K562 (cell line): ENCODE measurements at regions not wholly inside any gene's neighbourhood (a gene's known extent, or its start where the extent isn't known, plus 50 kb on each side); places are given as distances from the start of the nearest gene placed in this dataset.

Experiments
- ATAC-seq: fragments of 200-7000 bp; cut with Tn5 transposase; 3 replicates; pipeline ENCODE4 v1.9.1; 2020; ENCODE audit warnings: moderate library complexity
- BruUV-seq: library from RNA; stranded (reverse); fragments of 400-500 nt; replicated peaks from 2 replicates; lab custom pipeline; 2021; lab: Mats Ljungman, UMichigan
- CTCF ChIA-PET: fragments of 300-600 bp; formaldehyde crosslinking; extraction: SDS; loops from one replicate; lab custom pipeline; 2021; ENCODE audit warnings: low intra/inter-chr PET ratio; lab: Yijun Ruan, JAX
- POLR2A ChIA-PET: fragments of 300-600, 350-650 bp; sonication (Branson Sonifier 250); formaldehyde crosslinking; extraction: SDS; loops from one replicate; lab custom pipeline; 2021; ENCODE audit warnings: antibody characterized with exemption, inconsistent platforms; lab: Yijun Ruan, JAX
- DNase-seq, 4 experiments: peaks; one replicate each; pipeline versions ENCODE4 v3.0.0 to v3.0.0-alpha.2; 2011 to 2018; ENCODE audit warnings: low spot score in 3 of 4, mixed read lengths in 3 of 4; ENCODE audit errors: extremely low read depth in 1 of 4
- FAIRE-seq: peaks from 2 replicates; lab custom pipeline; 2011; peaks lifted over from hg19 to GRCh38; lab: Jason Lieb, UNC
- H2AFZ ChIP-seq: 2 replicates; pipeline ENCODE4 v1.6.0; 2011; ENCODE audit warnings: low read depth, low read length, control low read depth, inconsistent platforms
- H3K27ac ChIP-seq: fragments of 200-600 bp; 3 replicates; pipeline ENCODE4 v1.8.0; 2011; ENCODE audit warnings: low read depth, mild to moderate bottlenecking, control low read depth, inconsistent platforms, low read length, moderate library complexity, mixed read lengths; ENCODE audit errors: extremely low read depth
- H3K27me3 ChIP-seq, 2 experiments: fragments of 300-600 bp in 1 of 2; 2 replicates in 1 of 2; 3 replicates in 1 of 2; pipeline versions ENCODE4 v1.6.0 to v1.8.0; 2011; ENCODE audit warnings: inconsistent platforms in 2 of 2, low read length in 2 of 2, mild to moderate bottlenecking in 1 of 2, mixed read lengths in 1 of 2, moderate library complexity in 1 of 2; ENCODE audit not compliant: control insufficient read depth in 2 of 2, insufficient read depth in 2 of 2
- H3K36me3 ChIP-seq: fragments of 300-600 bp; 3 replicates; pipeline ENCODE4 v1.8.0; 2011; ENCODE audit warnings: mild to moderate bottlenecking, low read length, inconsistent platforms; ENCODE audit not compliant: control insufficient read depth, insufficient read depth
- H3K4me1 ChIP-seq, 2 experiments: fragments of 200-600 bp in 1 of 2; replicated peaks in 1 of 2; 2 replicates in 1 of 2; 3 replicates in 1 of 2; pipeline versions ENCODE4 v1.5.1 to v1.8.0; 2011; ENCODE audit warnings: inconsistent platforms in 2 of 2, low read length in 2 of 2, mild to moderate bottlenecking in 1 of 2, mixed read lengths in 1 of 2, moderate library complexity in 1 of 2; ENCODE audit not compliant: control insufficient read depth in 2 of 2, insufficient read depth in 2 of 2
- H3K4me2 ChIP-seq: 2 replicates; pipeline ENCODE4 v1.6.1; 2011; ENCODE audit warnings: low read length, control low read depth, inconsistent platforms, mixed read lengths; ENCODE audit not compliant: insufficient read depth
- H3K4me3 ChIP-seq: fragments of 200-600 bp; sonication (generic), shearing (Covaris generic); 2 replicates; pipeline ENCODE4 v1.5.1; 2016; ENCODE audit warnings: control low read depth, inconsistent platforms
- H3K79me2 ChIP-seq: fragments of 200-600 bp; 3 replicates; pipeline ENCODE4 v1.8.0; 2011; ENCODE audit warnings: low read length, inconsistent platforms; ENCODE audit not compliant: control insufficient read depth, insufficient read depth
- H3K9ac ChIP-seq, 2 experiments: 2 replicates each; pipeline versions ENCODE4 v1.6.0 to v1.6.1; 2011; ENCODE audit warnings: low read depth in 2 of 2, low read length in 2 of 2, control low read depth in 1 of 2, inconsistent platforms in 1 of 2, mild to moderate bottlenecking in 1 of 2, mixed read lengths in 1 of 2; ENCODE audit not compliant: insufficient read depth in 1 of 2
- H3K9me1 ChIP-seq: one replicate; pipeline ENCODE4 v1.6.0; 2011; ENCODE audit warnings: inconsistent platforms, mild to moderate bottlenecking, low read length, moderate library complexity; ENCODE audit not compliant: control insufficient read depth, insufficient read depth
- H3K9me3 ChIP-seq: replicated peaks from 2 replicates; pipeline ENCODE4 v1.5.1; 2011; ENCODE audit warnings: low read depth, low read length, inconsistent platforms; ENCODE audit not compliant: control insufficient read depth, insufficient read depth
- H4K20me1 ChIP-seq: replicated peaks from 2 replicates; pipeline ENCODE4 v1.6.1; 2011; ENCODE audit warnings: low read length, inconsistent platforms, mixed read lengths; ENCODE audit not compliant: control insufficient read depth, insufficient read depth
- CHD4 ChIP-seq: fragments of 200-600 bp; sonication (generic); IDR thresholded peaks from 3 replicates; pipeline ENCODE4 v1.6.1; 2012; ENCODE audit warnings: low read depth, mild to moderate bottlenecking, mixed read lengths, low read length, inconsistent platforms; ENCODE audit not compliant: insufficient read depth, insufficient replicate concordance, poor library complexity, severe bottlenecking
- EHMT2 ChIP-seq: fragments of 450-650 bp; IDR thresholded peaks from 2 replicates; pipeline ENCODE4 v1.6.1; 2018; ENCODE audit warnings: antibody characterized with exemption
- HNRNPK ChIP-seq: fragments of 200-400 bp; formaldehyde crosslinking; IDR thresholded peaks from one replicate; pipeline ENCODE4 v1.6.1; 2018; ENCODE audit warnings: mild to moderate bottlenecking, low read depth, low read length; ENCODE audit not compliant: poor library complexity, severe bottlenecking
- NONO ChIP-seq, 2 experiments: fragments of 200-400 bp in 1 of 2; fragments of 450-650 bp in 1 of 2; formaldehyde crosslinking in 1 of 2; IDR thresholded peaks; 2 replicates each; pipeline ENCODE4 v1.6.1; 2017; ENCODE audit warnings: low read depth in 2 of 2, mild to moderate bottlenecking in 2 of 2, moderate library complexity in 2 of 2, low read length in 1 of 2
- NR2F6 ChIP-seq: fragments of 450-650 bp; formaldehyde crosslinking; IDR thresholded peaks from 2 replicates; pipeline ENCODE4 v1.4.0; 2020; ENCODE audit warnings: mild to moderate bottlenecking
- POLR2A ChIP-seq: fragments of 450-650 bp; conservative IDR thresholded peaks from 2 replicates; pipeline ENCODE4 v1.6.1; 2016
- RBM39 ChIP-seq: fragments of 200-400 bp; formaldehyde crosslinking; optimal IDR thresholded peaks from 2 replicates; pipeline ENCODE3; 2018; ENCODE audit warnings: low read depth, low read length
- SRSF3 ChIP-seq: fragments of 200-400 bp; formaldehyde crosslinking; IDR thresholded peaks from 2 replicates; pipeline ENCODE4 v1.6.1; 2016; ENCODE audit warnings: mild to moderate bottlenecking, low read length, moderate library complexity; ENCODE audit not compliant: insufficient read depth
- ZNF707 ChIP-seq: fragments of 250-450 bp; sonication (Bioruptor Pico); conservative IDR thresholded peaks from 2 replicates; pipeline ENCODE4 v1.8.0; 2022; ENCODE audit warnings: inconsistent platforms, mild to moderate bottlenecking, moderate library complexity
- ZNF778 ChIP-seq: fragments of 450-650 bp; formaldehyde crosslinking; IDR thresholded peaks from 2 replicates; pipeline ENCODE4 v1.4.0; 2020; ENCODE audit warnings: mild to moderate bottlenecking, moderate library complexity
- ZNF79 ChIP-seq: fragments of 250-450 bp; sonication (Bioruptor Pico); IDR thresholded peaks from 2 replicates; pipeline ENCODE4 v1.4.0; 2020; ENCODE audit warnings: low read depth, mild to moderate bottlenecking, moderate library complexity
- WGBS: fragments of 100-300 bp; shearing (Covaris generic); methylation state at CpG from one replicate; pipeline ENCODE4 v1.1.6; 2016; ENCODE audit warnings: low coverage, mixed read lengths; ENCODE audit not compliant: insufficient coverage; ENCODE audit errors: missing lambda C conversion rate; 5-methylcytosine and 5-hydroxymethylcytosine counted together
- in situ Hi-C: fragments of 300-500 bp; cut with MboI; formaldehyde crosslinking; loops from 4 replicates; pipeline ENCODE4 v1.15.0; 2018; ENCODE audit warnings: inconsistent platforms, mixed read lengths
- intact Hi-C: fragments of 100-400 bp; cut with micrococcal nuclease; formaldehyde crosslinking; loops from 2 replicates; pipeline ENCODE4 v1.14.2; 2022
- TF ChIP-seq, protein P1 (sequence below): fragments of 450-650 bp; formaldehyde crosslinking; IDR thresholded peaks from 2 replicates; pipeline ENCODE4 v1.4.0; 2020; ENCODE audit warnings: mild to moderate bottlenecking, mixed read lengths
- TF ChIP-seq, protein P2 (sequence below): fragments of 250-450 bp; sonication (Bioruptor Pico); IDR thresholded peaks from 2 replicates; pipeline ENCODE4 v1.5.1; 2021; ENCODE audit warnings: mild to moderate bottlenecking

DNA sequence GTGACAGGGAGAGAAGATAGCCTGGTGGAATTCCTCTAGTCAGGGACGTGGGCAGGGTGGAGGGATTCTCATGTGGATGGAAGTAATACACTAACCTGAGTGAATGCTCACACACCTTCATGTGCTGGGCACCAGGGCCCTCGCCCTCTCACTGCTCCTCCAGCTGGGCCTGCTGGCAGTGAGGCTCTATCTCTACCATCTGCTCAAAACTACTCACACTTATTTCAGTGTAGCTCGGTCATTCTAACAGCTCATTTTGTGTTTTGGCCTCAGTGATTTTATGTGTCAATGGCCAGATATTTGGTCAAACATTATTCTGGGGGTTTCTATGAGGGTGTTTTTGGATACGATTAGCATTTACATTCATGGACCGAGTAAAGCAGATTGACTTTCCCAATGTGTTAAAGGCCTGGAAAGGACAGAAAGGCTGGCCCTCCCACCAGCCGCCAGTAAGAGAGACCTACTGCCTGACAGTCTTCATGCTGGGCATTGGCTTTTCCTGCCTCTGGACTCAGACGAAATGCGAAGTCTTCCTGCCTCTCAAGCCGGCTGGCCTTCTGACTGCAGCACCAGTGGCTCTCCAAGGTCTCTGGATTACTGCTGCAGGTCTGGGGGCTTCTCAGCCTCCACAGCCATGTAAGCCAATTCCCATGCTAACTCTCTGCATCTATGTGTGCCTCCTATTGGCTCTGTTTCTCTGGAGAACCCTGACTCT is 335.4 kb downstream of the CXCL12 start:
- Histone ChIP-seq H4K20me1 (no peaks in the 10 kb centered on the region), H3K9ac (no peak overlapping the region), H3K27me3 (peaks cover 12 to 18% of the 10 kb centered on the region in 2 experiments), H3K27ac (no peak overlapping the region), H2AFZ (no peak overlapping the region), H3K36me3 (no peaks in the 10 kb centered on the region), H3K4me2 (no peak overlapping the region), H3K9me3 (no peaks in the 10 kb centered on the region), H3K79me2 (no peaks in the 10 kb centered on the region), H3K9me1 (no peaks in the 10 kb centered on the region), H3K4me3 (no peak overlapping the region), H3K4me1 (no peaks in the 10 kb centered on the region)
- ATAC-seq (no peak), DNase-seq (no peak), FAIRE-seq (no peak)
- no TSS peak for BruUV-seq
- POLR2A ChIA-PET: no interaction called here
- in situ Hi-C loops (no loop called here), intact Hi-C loops (no loop called here)
- CTCF ChIA-PET: no interaction called here
- 0% methylated on average over 9 of the region's 9 CpGs for WGBS
- TF ChIP-seq RBM39 (no peak), NONO (IDR thresholded peaks at IDR 0.05; ENCODE audit: low read depth in 2 of 2, low read length in 1 of 2) (no peak), POLR2A (no peak), CHD4 (no peak), NR2F6 (CRISPR knock-in tag) (no peak)

DNA sequence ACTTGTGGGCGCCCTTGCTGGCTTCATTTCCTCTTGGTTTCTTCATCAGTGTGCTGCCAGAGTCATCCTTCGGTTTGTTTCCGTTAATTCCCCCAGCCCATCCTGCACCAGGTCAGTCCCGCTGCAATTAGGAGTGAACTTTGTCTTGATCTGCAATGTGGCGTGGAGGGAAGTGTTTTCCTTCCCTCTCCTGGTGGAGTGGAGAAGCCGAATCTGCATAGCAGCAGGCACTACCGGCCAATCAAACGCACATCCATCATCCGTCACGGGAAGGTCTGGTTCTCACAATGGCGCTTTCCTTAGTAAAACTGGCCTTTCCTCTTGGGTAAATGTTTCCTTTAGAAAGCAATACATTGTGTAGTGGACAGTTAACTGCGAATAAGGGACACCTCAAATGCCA is 337.5 kb downstream of the CXCL12 start:
- BruUV-seq: no TSS peak
- Histone ChIP-seq H3K27me3 (peaks cover 12 to 19% of the 10 kb centered on the region in 2 experiments), H3K9ac (no peak overlapping the region), H3K9me1 (no peaks in the 10 kb centered on the region), H3K4me1 (no peaks in the 10 kb centered on the region), H3K79me2 (no peaks in the 10 kb centered on the region), H2AFZ (no peak overlapping the region), H3K4me3 (no peak overlapping the region), H3K27ac (no peak overlapping the region), H3K36me3 (no peaks in the 10 kb centered on the region), H3K9me3 (no peaks in the 10 kb centered on the region), H4K20me1 (no peaks in the 10 kb centered on the region), H3K4me2 (no peak overlapping the region)
- intact Hi-C loops: no loop called here
- ChIA-PET POLR2A (no interaction called here), CTCF (no interaction called here)
- ATAC-seq: no peak
- DNase-seq: no peak
- FAIRE-seq: no peak
- 2% methylated on average over 12 of the region's 12 CpGs for WGBS
- in situ Hi-C loops: no loop called here
- TF ChIP-seq ZNF778 (no peak), ZNF79 (CRISPR knock-in tag) (no peak), EHMT2 (no peak), HNRNPK (no peak), ZNF707 (CRISPR knock-in tag) (no peak), SRSF3 (no peak)
- TF ChIP-seq, protein P1, sequence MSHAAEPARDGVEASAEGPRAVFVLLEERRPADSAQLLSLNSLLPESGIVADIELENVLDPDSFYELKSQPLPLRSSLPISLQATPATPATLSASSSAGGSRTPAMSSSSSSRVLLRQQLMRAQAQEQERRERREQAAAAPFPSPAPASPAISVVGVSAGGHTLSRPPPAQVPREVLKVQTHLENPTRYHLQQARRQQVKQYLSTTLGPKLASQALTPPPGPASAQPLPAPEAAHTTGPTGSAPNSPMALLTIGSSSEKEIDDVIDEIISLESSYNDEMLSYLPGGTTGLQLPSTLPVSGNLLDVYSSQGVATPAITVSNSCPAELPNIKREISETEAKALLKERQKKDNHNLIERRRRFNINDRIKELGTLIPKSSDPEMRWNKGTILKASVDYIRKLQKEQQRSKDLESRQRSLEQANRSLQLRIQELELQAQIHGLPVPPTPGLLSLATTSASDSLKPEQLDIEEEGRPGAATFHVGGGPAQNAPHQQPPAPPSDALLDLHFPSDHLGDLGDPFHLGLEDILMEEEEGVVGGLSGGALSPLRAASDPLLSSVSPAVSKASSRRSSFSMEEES: no peak
- TF ChIP-seq, protein P2, sequence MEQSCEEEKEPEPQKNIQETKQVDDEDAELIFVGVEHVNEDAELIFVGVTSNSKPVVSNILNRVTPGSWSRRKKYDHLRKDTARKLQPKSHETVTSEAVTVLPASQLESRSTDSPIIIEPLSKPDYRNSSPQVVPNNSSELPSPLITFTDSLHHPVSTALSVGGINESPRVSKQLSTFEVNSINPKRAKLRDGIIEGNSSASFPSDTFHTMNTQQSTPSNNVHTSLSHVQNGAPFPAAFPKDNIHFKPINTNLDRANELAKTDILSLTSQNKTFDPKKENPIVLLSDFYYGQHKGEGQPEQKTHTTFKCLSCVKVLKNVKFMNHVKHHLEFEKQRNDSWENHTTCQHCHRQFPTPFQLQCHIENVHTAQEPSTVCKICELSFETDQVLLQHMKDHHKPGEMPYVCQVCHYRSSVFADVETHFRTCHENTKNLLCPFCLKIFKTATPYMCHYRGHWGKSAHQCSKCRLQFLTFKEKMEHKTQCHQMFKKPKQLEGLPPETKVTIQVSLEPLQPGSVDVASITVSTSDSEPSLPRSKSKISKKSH (CRISPR knock-in tag): no peak
